Liver (tissue), 3 donors: ENCODE measurements at regions not wholly inside any gene's neighbourhood (a gene's known extent, or its start where the extent isn't known, plus 50 kb on each side); places are given as distances from the start of the nearest gene placed in this dataset.

ENCODE experiments used
- EGR1 ChIP-seq, 2 donors: IDR thresholded peaks; 2 replicates each; pipeline ENCODE4 v1.6.1; 2016 to 2018; ENCODE audit warnings: antibody characterized with exemption in 2 of 2, low read depth in 2 of 2
- JUND ChIP-seq, 2 donors: IDR thresholded peaks; 2 replicates each; pipeline ENCODE4 v1.6.1; 2016; ENCODE audit warnings: antibody characterized with exemption in 2 of 2
- REST ChIP-seq: IDR thresholded peaks from 2 replicates; pipeline ENCODE4 v1.6.1; 2016; ENCODE audit warnings: antibody characterized with exemption, mild to moderate bottlenecking
- TF ChIP-seq, protein P1 (sequence below): fragments of 150-350 bp; IDR thresholded peaks from 2 replicates; pipeline ENCODE4 v1.5.1; 2017; ENCODE audit warnings: improper control_type of control experiment, low read depth, low read length; ENCODE audit not compliant: missing input control
- donor health status: healthy.
- donor health status: healthy.

DNA sequence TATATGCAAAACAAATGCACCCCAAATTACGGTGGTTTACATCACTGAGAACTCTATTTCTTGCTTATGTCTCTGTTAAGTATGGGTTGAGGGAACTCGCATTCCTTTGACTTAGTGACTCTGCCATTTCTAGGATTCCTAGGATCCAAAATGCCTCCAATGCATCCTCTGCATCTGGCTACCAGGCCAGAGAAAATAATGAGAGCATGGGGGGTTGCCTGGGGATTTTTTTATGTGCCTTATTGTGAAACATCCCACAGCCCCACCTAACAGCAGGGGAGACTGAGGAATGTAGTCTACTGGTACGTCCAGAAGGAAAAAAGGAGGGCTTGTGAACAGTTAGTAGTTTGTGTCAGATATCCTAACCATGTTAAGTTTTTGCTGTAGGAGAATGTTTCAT lies 466.0 kb upstream of the ARRDC3 start:
- TF ChIP-seq REST = no peak
- TF ChIP-seq, protein P1, sequence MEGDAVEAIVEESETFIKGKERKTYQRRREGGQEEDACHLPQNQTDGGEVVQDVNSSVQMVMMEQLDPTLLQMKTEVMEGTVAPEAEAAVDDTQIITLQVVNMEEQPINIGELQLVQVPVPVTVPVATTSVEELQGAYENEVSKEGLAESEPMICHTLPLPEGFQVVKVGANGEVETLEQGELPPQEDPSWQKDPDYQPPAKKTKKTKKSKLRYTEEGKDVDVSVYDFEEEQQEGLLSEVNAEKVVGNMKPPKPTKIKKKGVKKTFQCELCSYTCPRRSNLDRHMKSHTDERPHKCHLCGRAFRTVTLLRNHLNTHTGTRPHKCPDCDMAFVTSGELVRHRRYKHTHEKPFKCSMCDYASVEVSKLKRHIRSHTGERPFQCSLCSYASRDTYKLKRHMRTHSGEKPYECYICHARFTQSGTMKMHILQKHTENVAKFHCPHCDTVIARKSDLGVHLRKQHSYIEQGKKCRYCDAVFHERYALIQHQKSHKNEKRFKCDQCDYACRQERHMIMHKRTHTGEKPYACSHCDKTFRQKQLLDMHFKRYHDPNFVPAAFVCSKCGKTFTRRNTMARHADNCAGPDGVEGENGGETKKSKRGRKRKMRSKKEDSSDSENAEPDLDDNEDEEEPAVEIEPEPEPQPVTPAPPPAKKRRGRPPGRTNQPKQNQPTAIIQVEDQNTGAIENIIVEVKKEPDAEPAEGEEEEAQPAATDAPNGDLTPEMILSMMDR = no peak
- TF ChIP-seq EGR1 (IDR thresholded peaks at IDR 0.05; ENCODE audit: low read depth in 2 of 2) = no peak
- TF ChIP-seq JUND (IDR thresholded peaks at IDR 0.05) = no peak
